LNCAP (cell line): ENCODE measurements at regions not wholly inside any gene's neighbourhood (a gene's known extent, or its start where the extent isn't known, plus 50 kb on each side); places are given as distances from the start of the nearest gene placed in this dataset.

Experiments
- CTCF ChIP-seq: fragments of 450-650 bp; IDR thresholded peaks from 2 replicates; pipeline ENCODE4 v1.5.1; 2017; ENCODE audit warnings: mild to moderate bottlenecking

- no peak for TF ChIP-seq CTCF
Observed at GRCh38 chr15:87631093-87631492, 625.4 kb downstream of the NTRK3 start.

- TF ChIP-seq CTCF: no peak
Observed at GRCh38 chr15:87628311-87628710, 628.2 kb downstream of the NTRK3 start.

- no peak for TF ChIP-seq CTCF
Observed at GRCh38 chr15:87626860-87627259, 629.7 kb downstream of the NTRK3 start.

GRCh38 chr15:87623832-87624231 is 632.7 kb downstream of the NTRK3 start:
- no peak; the same call in 1 of the 2 replicates for TF ChIP-seq CTCF

- no peak for TF ChIP-seq CTCF
Observed at GRCh38 chr15:87620393-87620792, 636.1 kb downstream of the NTRK3 start.

GRCh38 chr15:87619161-87619960 is 637.2 kb downstream of the NTRK3 start:
- no peak for TF ChIP-seq CTCF

GRCh38 chr15:87618203-87618725 is 638.3 kb downstream of the NTRK3 start:
- TF ChIP-seq CTCF: no peak
